ENCODE measurements at regions not wholly inside any gene's neighbourhood (a gene's known extent, or its start where the extent isn't known, plus 50 kb on each side); places are given as distances from the start of the nearest gene placed in this dataset.

DNA sequence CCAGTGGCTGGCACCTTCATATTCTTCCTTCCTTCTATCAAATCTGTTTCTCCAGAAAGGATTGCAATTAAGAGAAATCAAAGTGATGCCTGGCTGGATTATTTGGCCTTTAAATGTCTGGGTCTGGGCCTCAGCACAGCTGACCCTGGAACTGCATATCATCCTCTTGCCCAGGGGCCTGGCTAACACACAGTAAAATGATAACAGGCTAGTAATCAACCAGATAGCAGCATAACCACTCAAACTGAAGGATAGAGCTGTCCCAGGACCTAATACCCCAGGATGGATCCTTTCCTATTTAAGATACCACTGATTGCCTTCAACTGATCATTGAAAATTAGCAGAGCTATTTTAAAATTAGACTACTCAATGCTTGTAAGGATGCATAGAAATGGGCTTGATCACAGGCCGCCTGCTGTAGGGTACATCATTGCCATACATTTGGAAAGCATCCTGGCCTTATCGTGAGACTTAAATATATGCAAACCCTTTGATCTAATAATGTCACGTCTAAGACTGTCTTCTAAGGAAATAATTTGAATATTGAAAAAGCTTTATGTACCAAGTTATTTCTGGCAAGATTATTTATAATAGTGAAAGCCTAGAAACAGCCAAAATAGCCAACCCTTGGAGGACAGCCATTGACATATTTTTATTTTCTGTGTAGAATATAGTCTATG, 144.0 kb upstream of the CHST15 start:
- Histone ChIP-seq H3K4me3 (ENCODE audit: low read length) (no peak overlapping the region), H3K27me3 (ENCODE audit: control insufficient read depth, insufficient read depth, low read length) (no peaks in the 10 kb centered on the region), H3K4me1 (ENCODE audit: control insufficient read depth, insufficient read depth, low read length) (peaks cover 2% of the 10 kb centered on the region; the same call in 1 of the 2 replicates), H3K36me3 (ENCODE audit: control insufficient read depth, insufficient read depth, low read length) (no peaks in the 10 kb centered on the region), H3K9me3 (ENCODE audit: control insufficient read depth, insufficient read depth, low read length) (no peaks in the 10 kb centered on the region), H3K27ac (ENCODE audit: low read length) (no peak overlapping the region)
- no peak for DNase-seq (ENCODE audit: low read depth, low spot score)
- no CpG with 5 or more reads among the region's 3 CpGs for WGBS (ENCODE audit: insufficient coverage, insufficient read length)

DNA sequence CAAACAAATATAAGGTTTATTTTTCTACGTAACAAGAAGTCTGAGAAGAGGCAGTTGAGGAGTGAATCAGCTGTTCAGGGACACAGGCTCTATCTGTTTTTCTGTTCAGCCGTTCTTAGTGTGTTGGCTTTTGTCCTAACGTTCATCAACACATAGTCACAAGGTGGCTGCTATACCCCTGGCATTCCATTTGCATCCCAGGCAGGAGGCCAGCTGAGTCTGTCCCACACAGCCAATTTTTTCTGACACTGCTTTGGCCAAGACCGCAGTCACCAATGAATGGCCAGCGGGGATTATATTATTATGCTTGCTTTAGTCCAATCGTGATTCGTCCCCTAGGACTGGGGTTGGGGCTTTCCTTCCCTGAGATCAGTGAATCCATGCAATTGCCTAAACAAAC, 143.4 kb upstream of the CHST15 start:
- no peak for DNase-seq (ENCODE audit: low read depth, low spot score)
- Histone ChIP-seq H3K27me3 (ENCODE audit: control insufficient read depth, insufficient read depth, low read length) (no peaks in the 10 kb centered on the region), H3K9me3 (ENCODE audit: control insufficient read depth, insufficient read depth, low read length) (no peaks in the 10 kb centered on the region), H3K4me3 (ENCODE audit: low read length) (no peak overlapping the region), H3K4me1 (ENCODE audit: control insufficient read depth, insufficient read depth, low read length) (0 out of 2 replicates have a peak, but pooled peaks cover 2% of the 10 kb centered on the region), H3K36me3 (ENCODE audit: control insufficient read depth, insufficient read depth, low read length) (no peaks in the 10 kb centered on the region), H3K27ac (ENCODE audit: low read length) (no peak overlapping the region)
- no CpG with 5 or more reads among the region's 7 CpGs for WGBS (ENCODE audit: insufficient coverage, insufficient read length)

DNA sequence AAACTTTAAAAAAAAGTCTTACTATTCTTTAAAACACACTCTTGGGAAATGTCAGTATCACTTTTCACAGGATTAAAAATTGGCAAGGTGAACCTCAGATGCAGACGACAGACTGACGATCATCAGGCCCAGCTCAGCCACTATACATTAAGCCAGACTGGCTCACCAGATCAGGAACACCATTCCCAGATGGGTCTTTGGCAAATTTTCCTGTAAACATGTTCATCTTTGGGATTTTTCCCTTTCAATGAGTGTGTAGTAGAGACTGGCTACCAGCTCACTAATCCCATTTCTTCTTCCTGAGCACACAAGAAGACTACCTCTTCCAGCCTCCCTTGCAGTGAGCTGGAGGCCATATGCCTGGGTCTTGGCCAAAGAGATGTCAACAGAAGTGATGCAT, 142.7 kb upstream of the CHST15 start:
- Histone ChIP-seq H3K36me3 (ENCODE audit: control insufficient read depth, insufficient read depth, low read length) (no peaks in the 10 kb centered on the region), H3K27ac (ENCODE audit: low read length) (no peak overlapping the region), H3K4me3 (ENCODE audit: low read length) (no peak overlapping the region), H3K4me1 (ENCODE audit: control insufficient read depth, insufficient read depth, low read length) (0 out of 2 replicates have a peak, but pooled peaks cover 2% of the 10 kb centered on the region), H3K27me3 (ENCODE audit: control insufficient read depth, insufficient read depth, low read length) (no peaks in the 10 kb centered on the region), H3K9me3 (ENCODE audit: control insufficient read depth, insufficient read depth, low read length) (no peaks in the 10 kb centered on the region)
- no peak for DNase-seq (ENCODE audit: low read depth, low spot score)
- no CpG with 5 or more reads among the region's 2 CpGs for WGBS (ENCODE audit: insufficient coverage, insufficient read length)

DNA sequence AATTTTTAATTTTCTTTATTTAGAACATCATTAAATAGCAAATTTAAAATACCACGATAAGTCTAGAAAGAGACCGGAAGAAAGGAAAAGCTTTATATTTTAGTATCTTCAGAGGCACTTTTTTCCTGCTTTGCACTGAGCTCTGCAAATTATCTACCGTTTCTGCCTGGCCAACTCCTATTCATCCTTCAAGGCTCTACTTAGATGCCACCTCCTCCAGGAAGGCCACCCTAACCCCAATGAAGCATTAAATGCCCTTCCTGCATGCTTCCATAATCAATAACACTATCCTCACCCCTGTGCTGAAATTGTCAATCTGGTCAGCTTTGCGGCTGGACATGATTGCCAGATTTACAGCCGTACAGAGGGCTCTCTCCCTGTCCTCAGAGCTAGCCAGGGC, 141.8 kb upstream of the CHST15 start:
- Histone ChIP-seq H3K4me3 (ENCODE audit: low read length) (no peak overlapping the region), H3K9me3 (ENCODE audit: control insufficient read depth, insufficient read depth, low read length) (no peaks in the 10 kb centered on the region), H3K27ac (ENCODE audit: low read length) (no peak overlapping the region), H3K27me3 (ENCODE audit: control insufficient read depth, insufficient read depth, low read length) (no peaks in the 10 kb centered on the region), H3K4me1 (ENCODE audit: control insufficient read depth, insufficient read depth, low read length) (0 out of 2 replicates have a peak, but pooled peaks cover 2% of the 10 kb centered on the region), H3K36me3 (ENCODE audit: control insufficient read depth, insufficient read depth, low read length) (no peaks in the 10 kb centered on the region)
- no peak for DNase-seq (ENCODE audit: low read depth, low spot score)
- WGBS (ENCODE audit: insufficient coverage, insufficient read length) = no CpG with 5 or more reads among the region's 5 CpGs

DNA sequence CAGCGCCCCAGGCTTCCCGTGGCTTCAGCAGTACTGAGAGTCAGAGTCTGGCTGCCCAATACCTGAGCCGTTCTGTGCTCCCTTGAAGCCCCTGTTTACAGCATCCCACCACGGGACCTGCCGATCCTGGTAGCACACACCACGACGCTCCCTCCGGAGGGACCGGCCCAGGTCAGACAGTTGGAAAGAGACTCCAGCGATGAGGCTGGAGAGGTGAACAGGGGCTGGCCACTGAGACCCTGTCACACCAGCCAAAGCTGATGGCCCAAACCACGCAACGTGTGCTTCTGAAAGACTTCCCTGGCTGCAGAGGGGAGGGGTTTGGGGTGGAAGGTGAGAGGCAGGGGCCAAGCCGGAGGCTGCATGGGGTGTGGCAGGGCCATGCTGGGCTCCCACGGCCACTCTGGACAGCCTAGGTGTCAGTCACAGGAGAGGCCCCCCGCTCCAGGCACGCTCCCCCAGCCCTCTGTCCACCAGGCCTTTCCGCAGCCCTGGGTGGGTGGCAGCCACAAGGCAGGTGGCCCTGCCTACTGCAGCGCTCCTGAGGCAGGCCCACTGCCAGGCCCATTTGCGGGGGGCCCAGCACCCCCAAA, 140.2 kb upstream of the CHST15 start:
- 0 out of 2 replicates have a peak, but pooled peaks cover 2% of the 10 kb centered on the region for H3K4me1 ChIP-seq (ENCODE audit: control insufficient read depth, insufficient read depth, low read length)
- H3K4me3 ChIP-seq (ENCODE audit: low read length) = no peak overlapping the region
- H3K36me3 ChIP-seq (ENCODE audit: control insufficient read depth, insufficient read depth, low read length) = no peaks in the 10 kb centered on the region
- WGBS (ENCODE audit: insufficient coverage, insufficient read length) = no CpG with 5 or more reads among the region's 19 CpGs
- H3K9me3 ChIP-seq (ENCODE audit: control insufficient read depth, insufficient read depth, low read length) = no peaks in the 10 kb centered on the region
- DNase-seq (ENCODE audit: low read depth, low spot score) = no peak
- H3K27me3 ChIP-seq (ENCODE audit: control insufficient read depth, insufficient read depth, low read length) = no peaks in the 10 kb centered on the region
- H3K27ac ChIP-seq (ENCODE audit: low read length) = no peak overlapping the region

DNA sequence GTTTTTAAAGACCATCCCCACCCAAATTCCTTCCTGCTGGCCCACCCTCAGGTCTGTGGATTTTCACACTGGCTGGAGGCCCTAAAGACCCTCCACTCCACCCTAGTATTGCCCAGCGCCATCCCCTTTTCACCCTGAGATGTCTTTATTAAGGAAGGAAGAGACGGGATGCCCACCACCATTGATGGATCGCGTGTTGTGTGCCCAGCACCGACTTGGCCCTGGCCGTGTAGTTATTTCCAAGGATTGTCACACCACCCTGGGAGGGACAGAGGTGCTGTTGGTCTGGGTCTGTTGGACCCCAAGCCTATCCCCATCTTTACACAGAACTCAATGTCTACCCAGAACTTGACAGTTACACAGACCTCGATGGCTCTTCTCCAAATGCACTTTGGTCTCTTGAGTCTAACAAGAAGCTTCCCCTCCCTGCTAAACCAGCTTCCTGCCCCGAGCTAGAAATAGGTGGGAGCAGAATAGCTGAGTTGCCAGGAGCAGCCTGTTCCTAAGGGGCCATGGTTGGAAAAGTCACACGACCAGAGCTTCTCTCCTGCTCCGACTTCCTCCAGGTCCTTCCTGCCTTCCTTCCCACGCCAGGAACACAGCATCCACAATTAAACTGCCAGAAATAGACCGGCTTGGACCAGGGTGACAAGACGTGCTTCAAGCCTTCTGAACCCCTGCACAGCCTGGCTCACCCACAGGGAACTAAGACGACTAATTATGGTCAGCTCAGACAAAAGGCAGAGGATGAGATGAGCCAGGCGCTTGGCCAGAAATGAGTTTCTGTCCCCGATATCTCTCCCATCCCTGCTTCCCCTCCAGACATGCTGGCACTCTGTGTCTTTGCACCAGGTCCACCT, 139.5 kb upstream of the CHST15 start:
- DNase-seq (ENCODE audit: low read depth, low spot score) = no peak
- Histone ChIP-seq H3K27ac (ENCODE audit: low read length) (no peak overlapping the region), H3K27me3 (ENCODE audit: control insufficient read depth, insufficient read depth, low read length) (no peaks in the 10 kb centered on the region), H3K9me3 (ENCODE audit: control insufficient read depth, insufficient read depth, low read length) (no peaks in the 10 kb centered on the region), H3K36me3 (ENCODE audit: control insufficient read depth, insufficient read depth, low read length) (no peaks in the 10 kb centered on the region), H3K4me1 (ENCODE audit: control insufficient read depth, insufficient read depth, low read length) (no peaks in the 10 kb centered on the region), H3K4me3 (ENCODE audit: low read length) (no peak overlapping the region)
- WGBS (ENCODE audit: insufficient coverage, insufficient read length) = no CpG with 5 or more reads among the region's 16 CpGs

DNA sequence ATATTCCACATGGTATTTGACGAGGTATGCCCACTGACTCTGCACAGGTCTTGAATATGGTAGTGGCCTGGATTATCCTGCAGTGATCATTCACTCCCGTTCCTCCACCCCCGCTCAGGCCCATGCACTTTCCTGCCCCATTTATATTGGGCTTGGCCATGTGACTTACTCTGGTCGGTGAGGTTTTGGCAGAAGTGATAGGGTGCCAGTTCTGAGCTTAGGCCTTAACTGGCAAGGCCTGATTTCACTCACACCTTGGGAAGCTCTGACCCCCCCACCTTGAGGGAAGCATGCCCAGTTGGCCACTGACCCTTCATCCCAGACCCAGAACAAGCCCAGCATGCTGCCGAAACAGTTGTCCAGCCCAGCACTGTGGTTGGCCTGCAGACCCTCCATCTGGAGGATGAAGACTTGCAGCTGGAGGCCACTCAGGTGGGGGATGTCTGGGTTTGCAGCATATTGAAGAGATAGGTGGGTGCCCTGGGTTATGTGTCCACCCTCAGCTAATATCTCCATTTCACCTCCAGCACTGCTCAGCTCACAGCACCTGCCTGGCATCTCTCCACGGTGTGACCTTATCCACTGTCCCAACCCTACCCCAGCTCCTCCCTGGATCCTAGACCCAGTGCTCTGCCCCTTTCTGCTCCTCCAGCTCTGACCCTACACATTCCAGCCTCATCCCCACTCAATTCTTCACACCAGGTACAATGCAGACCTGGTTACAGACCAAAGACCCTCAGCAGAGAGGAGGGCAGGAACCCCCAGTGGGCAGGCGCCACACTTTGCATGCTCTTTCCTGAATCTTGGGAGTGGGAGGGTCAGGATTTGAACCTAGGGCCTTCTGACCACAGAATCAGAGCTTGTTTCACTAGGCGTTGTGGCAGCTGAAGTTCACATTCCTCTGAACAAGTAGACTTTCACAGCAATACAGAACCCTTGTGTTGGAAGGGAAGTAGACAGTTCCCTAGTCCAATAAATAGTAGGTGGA, 138.1 kb upstream of the CHST15 start:
- H3K27me3 ChIP-seq (ENCODE audit: control insufficient read depth, insufficient read depth, low read length) = no peaks in the 10 kb centered on the region
- no CpG with 5 or more reads among the region's 8 CpGs for WGBS (ENCODE audit: insufficient coverage, insufficient read length)
- H3K4me1 ChIP-seq (ENCODE audit: control insufficient read depth, insufficient read depth, low read length) = no peaks in the 10 kb centered on the region
- no peak for DNase-seq (ENCODE audit: low read depth, low spot score)
- H3K9me3 ChIP-seq (ENCODE audit: control insufficient read depth, insufficient read depth, low read length) = no peaks in the 10 kb centered on the region; the same call in 1 of the 2 replicates
- H3K36me3 ChIP-seq (ENCODE audit: control insufficient read depth, insufficient read depth, low read length) = no peaks in the 10 kb centered on the region
- H3K4me3 ChIP-seq (ENCODE audit: low read length) = no peak overlapping the region
- no peak overlapping the region for H3K27ac ChIP-seq (ENCODE audit: low read length)

DNA sequence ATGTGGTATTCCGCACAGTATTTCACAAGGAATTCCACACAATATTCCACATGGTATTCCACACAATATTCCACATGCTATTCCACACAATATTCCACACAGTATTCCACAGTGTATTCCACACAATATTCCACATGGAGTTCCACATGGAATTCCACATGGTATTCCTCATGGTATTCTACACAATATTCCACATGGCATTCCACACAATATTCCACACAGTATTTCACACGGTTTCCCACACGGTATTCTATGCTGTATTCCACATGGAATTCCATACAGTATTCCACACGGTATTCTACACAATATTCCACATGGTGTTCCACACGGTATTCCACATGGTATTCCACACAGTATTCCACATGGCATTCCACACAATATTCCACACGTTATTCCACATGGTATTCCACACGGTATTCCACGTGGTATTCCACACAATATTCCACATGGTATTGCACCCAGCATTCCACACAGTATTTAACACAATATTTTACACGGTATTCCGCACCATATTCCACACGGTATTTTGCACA, 137.3 kb upstream of the CHST15 start:
- H3K27me3 ChIP-seq (ENCODE audit: control insufficient read depth, insufficient read depth, low read length) = no peaks in the 10 kb centered on the region
- H3K4me3 ChIP-seq (ENCODE audit: low read length) = no peak overlapping the region
- no peak overlapping the region for H3K27ac ChIP-seq (ENCODE audit: low read length)
- no peak for DNase-seq (ENCODE audit: low read depth, low spot score)
- no peaks in the 10 kb centered on the region for H3K4me1 ChIP-seq (ENCODE audit: control insufficient read depth, insufficient read depth, low read length)
- no CpG with 5 or more reads among the region's 11 CpGs for WGBS (ENCODE audit: insufficient coverage, insufficient read length)
- no peaks in the 10 kb centered on the region for H3K36me3 ChIP-seq (ENCODE audit: control insufficient read depth, insufficient read depth, low read length)
- H3K9me3 ChIP-seq (ENCODE audit: control insufficient read depth, insufficient read depth, low read length) = no peaks in the 10 kb centered on the region; the same call in 1 of the 2 replicates

DNA sequence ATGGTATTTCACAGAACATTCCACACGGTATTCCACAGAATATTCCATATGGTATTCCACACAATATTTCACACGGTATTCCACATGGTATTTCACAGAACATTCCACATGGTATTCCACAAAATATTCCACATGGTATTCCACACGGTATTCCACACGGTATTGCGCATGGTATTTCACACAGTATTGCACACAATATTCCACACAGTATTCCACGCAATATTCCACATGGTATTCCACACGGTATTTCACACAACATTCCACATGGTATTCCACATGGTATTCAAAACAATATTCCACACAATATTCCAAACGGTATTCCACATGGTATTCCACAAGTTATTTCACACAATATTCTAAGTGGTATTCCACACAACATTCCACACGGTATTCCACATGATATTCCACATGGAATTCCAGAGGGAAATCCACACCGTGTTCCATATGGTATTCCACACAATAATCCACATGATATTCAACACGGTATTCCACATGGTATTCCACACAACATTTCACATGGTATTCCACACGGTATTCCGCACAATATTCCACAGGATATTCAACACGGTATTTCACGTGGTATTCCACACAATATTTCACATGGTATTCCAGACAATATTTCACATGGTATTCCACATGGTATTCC, 136.7 kb upstream of the CHST15 start:
- H3K27ac ChIP-seq (ENCODE audit: low read length) = no peak overlapping the region
- no CpG with 5 or more reads among the region's 15 CpGs for WGBS (ENCODE audit: insufficient coverage, insufficient read length)
- H3K27me3 ChIP-seq (ENCODE audit: control insufficient read depth, insufficient read depth, low read length) = no peaks in the 10 kb centered on the region
- H3K4me1 ChIP-seq (ENCODE audit: control insufficient read depth, insufficient read depth, low read length) = no peaks in the 10 kb centered on the region
- H3K36me3 ChIP-seq (ENCODE audit: control insufficient read depth, insufficient read depth, low read length) = no peaks in the 10 kb centered on the region
- no peak overlapping the region for H3K4me3 ChIP-seq (ENCODE audit: low read length)
- no peak for DNase-seq (ENCODE audit: low read depth, low spot score)
- H3K9me3 ChIP-seq (ENCODE audit: control insufficient read depth, insufficient read depth, low read length) = no peaks in the 10 kb centered on the region; the same call in 1 of the 2 replicates

Data from iPS DF 6.9 (cell line).